HepG2 (cell line): ENCODE measurements at regions not wholly inside any gene's neighbourhood (a gene's known extent, or its start where the extent isn't known, plus 50 kb on each side); places are given as distances from the start of the nearest gene placed in this dataset.

Source experiments
- ATAC-seq: fragments of 200-7000 bp; cut with Tn5 transposase; 3 replicates; pipeline ENCODE4 v1.9.1; 2020; ENCODE audit warnings: mild to moderate bottlenecking, moderate library complexity
- BruUV-seq: library from RNA; stranded (reverse); fragments of 400-500 nt; replicated peaks from 2 replicates; lab custom pipeline; 2021; lab: Mats Ljungman, UMichigan
- CTCF ChIA-PET: fragments of 300-600 bp; formaldehyde crosslinking; extraction: SDS; loops from one replicate; lab custom pipeline; 2021; ENCODE audit warnings: low total read pairs, inconsistent platforms, low intra/inter-chr PET ratio; lab: Yijun Ruan, JAX
- POLR2A ChIA-PET: fragments of 350-600 bp; sonication (Branson Sonifier 250); formaldehyde crosslinking; loops from one replicate; lab custom pipeline; 2020; ENCODE audit warnings: antibody characterized with exemption, inconsistent platforms; lab: Yijun Ruan, JAX
- DNase-seq: peaks from one replicate; pipeline ENCODE4 v3.0.0-alpha.2; 2015; ENCODE audit warnings: low spot score
- FAIRE-seq: peaks from 3 replicates; lab custom pipeline; 2011; peaks lifted over from hg19 to GRCh38; lab: Jason Lieb, UNC
- H2AFZ ChIP-seq: one replicate; pipeline ENCODE4 v1.6.1; 2011; ENCODE audit warnings: low read length, inconsistent platforms
- H3K27ac ChIP-seq: fragments of 300-600 bp; 3 replicates; pipeline ENCODE4 v1.8.0; 2011; ENCODE audit warnings: mixed run types, mild to moderate bottlenecking, mixed read lengths, low read length, inconsistent platforms; ENCODE audit not compliant: insufficient read depth; ENCODE audit errors: extremely low read length
- H3K27me3 ChIP-seq, 2 experiments: fragments of 200-600 bp in 1 of 2; 2 replicates in 1 of 2; 3 replicates in 1 of 2; pipeline versions ENCODE4 v1.6.0 to v1.8.0; 2011; ENCODE audit warnings: low read length in 2 of 2, mild to moderate bottlenecking in 2 of 2, moderate library complexity in 2 of 2, inconsistent platforms in 1 of 2; ENCODE audit not compliant: insufficient read depth in 2 of 2, control insufficient read depth in 1 of 2
- H3K36me3 ChIP-seq, 2 experiments: fragments of 200-600 bp in 1 of 2; replicated peaks in 1 of 2; 2 replicates in 1 of 2; 3 replicates in 1 of 2; pipeline versions ENCODE4 v1.5.1 to v1.8.0; 2011; ENCODE audit warnings: low read length in 2 of 2, inconsistent platforms in 1 of 2; ENCODE audit not compliant: insufficient read depth in 2 of 2, control insufficient read depth in 1 of 2
- H3K4me1 ChIP-seq: 2 replicates; pipeline ENCODE4 v1.5.1; 2012; ENCODE audit warnings: low read length, inconsistent platforms; ENCODE audit not compliant: insufficient read depth
- H3K4me2 ChIP-seq: 2 replicates; pipeline ENCODE4 v1.6.0; 2011; ENCODE audit warnings: low read depth, low read length, inconsistent platforms
- H3K4me3 ChIP-seq, 3 experiments: fragments of 200-600 bp in 1 of 3; sonication (generic), shearing (Covaris generic) in 1 of 3; replicated peaks in 1 of 3; 2 replicates each; pipeline ENCODE4 v1.5.1; 2011 to 2016; ENCODE audit warnings: low read length in 3 of 3, inconsistent platforms in 2 of 3, low read depth in 2 of 3, mild to moderate bottlenecking in 2 of 3, control low read depth in 1 of 3, mixed read lengths in 1 of 3; ENCODE audit not compliant: insufficient read depth in 1 of 3
- H3K79me2 ChIP-seq: one replicate; pipeline ENCODE4 v1.6.1; 2011; ENCODE audit warnings: low read length, inconsistent platforms; ENCODE audit not compliant: insufficient read depth
- H3K9ac ChIP-seq: 2 replicates; pipeline ENCODE4 v1.6.0; 2011; ENCODE audit warnings: mild to moderate bottlenecking, low read depth, low read length, inconsistent platforms; ENCODE audit not compliant: insufficient read depth
- H3K9me3 ChIP-seq: 2 replicates; pipeline ENCODE4 v1.5.1; 2012; ENCODE audit warnings: mild to moderate bottlenecking, low read length
- H4K20me1 ChIP-seq: 2 replicates; pipeline ENCODE4 v1.6.0; 2011; ENCODE audit warnings: inconsistent platforms, mild to moderate bottlenecking, low read length, moderate library complexity; ENCODE audit not compliant: insufficient read depth
- ARNT ChIP-seq: fragments of 450-650 bp; IDR thresholded peaks from 2 replicates; pipeline ENCODE4 v1.6.1; 2017
- HNF4A ChIP-seq: sonication (generic); formaldehyde crosslinking; IDR thresholded peaks from 2 replicates; pipeline ENCODE4 v1.4.0; 2020; ENCODE audit warnings: missing genetic modification reagents
- HNRNPH1 ChIP-seq: fragments of 200-400 bp; formaldehyde crosslinking; optimal IDR thresholded peaks from 2 replicates; pipeline ENCODE3; 2017; ENCODE audit warnings: mild to moderate bottlenecking, low read depth, low read length
- KLF13 ChIP-seq: sonication (generic); formaldehyde crosslinking; IDR thresholded peaks from 2 replicates; pipeline ENCODE4 v1.4.0; 2020; ENCODE audit warnings: mild to moderate bottlenecking, missing genetic modification reagents
- MBD4 ChIP-seq: IDR thresholded peaks from 2 replicates; pipeline ENCODE4 v1.6.1; 2012; ENCODE audit warnings: low read length, inconsistent platforms, borderline replicate concordance
- NR1H2 ChIP-seq: sonication (generic); formaldehyde crosslinking; IDR thresholded peaks from 2 replicates; pipeline ENCODE4 v1.8.1; 2022; ENCODE audit warnings: low read depth, missing genetic modification reagents, borderline replicate concordance
- TBL1XR1 ChIP-seq: fragments of 150-350 bp; IDR thresholded peaks from 2 replicates; pipeline ENCODE4 v1.6.1; 2014; ENCODE audit warnings: borderline replicate concordance, low read length; ENCODE audit not compliant: partially characterized antibody
- XBP1 ChIP-seq: sonication (generic); formaldehyde crosslinking; IDR thresholded peaks from 2 replicates; pipeline ENCODE4 v1.5.0; 2020; ENCODE audit warnings: missing genetic modification reagents
- ZFAT ChIP-seq: sonication (generic); formaldehyde crosslinking; conservative IDR thresholded peaks from 2 replicates; pipeline ENCODE4 v1.8.1; 2023; ENCODE audit warnings: missing genetic modification reagents, inconsistent platforms
- ZNF331 ChIP-seq: sonication (generic); formaldehyde crosslinking; IDR thresholded peaks from 2 replicates; pipeline ENCODE4 v1.4.0; 2020; ENCODE audit warnings: missing genetic modification reagents
- ZNF552 ChIP-seq: sonication (generic); formaldehyde crosslinking; IDR thresholded peaks from 2 replicates; pipeline ENCODE4 v1.9.0; 2022; ENCODE audit warnings: missing genetic modification reagents, mild to moderate bottlenecking, borderline replicate concordance
- ZNF703 ChIP-seq: sonication (generic); formaldehyde crosslinking; IDR thresholded peaks from 2 replicates; pipeline ENCODE4 v1.5.1; 2020; ENCODE audit warnings: missing genetic modification reagents, mild to moderate bottlenecking, moderate library complexity, borderline replicate concordance
- ZNF746 ChIP-seq: sonication (generic); formaldehyde crosslinking; IDR thresholded peaks from 2 replicates; pipeline ENCODE4 v1.8.0; 2022; ENCODE audit warnings: mild to moderate bottlenecking, missing genetic modification reagents
- WGBS: methylation state at CpG from one replicate; pipeline ENCODE4 v1.1.6; 2017; ENCODE audit warnings: low lambda C conversion rate; 5-methylcytosine and 5-hydroxymethylcytosine counted together
- in situ Hi-C: cut with HindIII; loops from 2 replicates; pipeline ENCODE4 v1.10.0; 2017; ENCODE audit warnings: low pct_unique_long_range_greater_than_20kb; ENCODE audit not compliant: extremely low pct_ligation_motif_present
- intact Hi-C: fragments of 100-400 bp; cut with micrococcal nuclease; formaldehyde crosslinking; loops from one replicate; pipeline ENCODE4 v1.10.0; 2022; ENCODE audit not compliant: unreplicated experiment
- TF ChIP-seq, protein P1 (sequence below): sonication (generic); formaldehyde crosslinking; IDR thresholded peaks from 2 replicates; pipeline ENCODE4 v1.5.1; 2020; ENCODE audit warnings: mild to moderate bottlenecking, missing genetic modification reagents, moderate library complexity
- TF ChIP-seq, protein P2 (sequence below): sonication (generic); formaldehyde crosslinking; IDR thresholded peaks from 2 replicates; pipeline ENCODE4 v1.5.0; 2020; ENCODE audit warnings: missing genetic modification reagents
- TF ChIP-seq, protein P3 (sequence below): sonication (generic); formaldehyde crosslinking; IDR thresholded peaks from 2 replicates; pipeline ENCODE4 v1.5.0; 2020; ENCODE audit warnings: missing genetic modification reagents
- TF ChIP-seq, protein P4 (sequence below): sonication (generic); formaldehyde crosslinking; IDR thresholded peaks from 2 replicates; pipeline ENCODE4 v1.4.0; 2020; ENCODE audit warnings: missing genetic modification reagents

DNA sequence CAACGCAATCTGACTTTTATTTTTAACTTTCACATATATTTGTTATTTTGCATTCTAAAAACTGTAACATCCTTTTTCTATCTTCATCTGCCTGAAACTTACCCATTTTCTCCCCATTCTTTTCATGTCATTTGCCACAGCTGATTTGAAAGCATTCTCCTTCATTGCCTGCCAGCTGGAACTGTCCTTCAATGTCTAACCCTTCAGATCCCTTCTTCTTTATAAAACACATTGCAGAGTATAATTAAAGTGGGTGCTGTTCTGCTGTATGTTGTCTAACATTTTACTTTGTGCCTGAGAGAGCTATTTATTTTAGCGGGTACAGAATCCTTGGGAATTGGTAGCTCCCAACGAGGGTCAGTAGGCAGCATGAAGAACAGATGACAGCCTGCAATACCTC, 827.4 kb downstream of the IGSF11 start:
- ChIA-PET POLR2A (no interaction called here), CTCF (no interaction called here)
- H3K27me3 ChIP-seq, result no peaks in the 10 kb centered on the region
- no peaks in the 10 kb centered on the region for H3K36me3 ChIP-seq
- in situ Hi-C loops, result no loop called here
- 1% methylated on average over 3 of the region's 3 CpGs for whole genome bisulfite sequencing
- FAIRE-seq, result no peak
- H4K20me1 ChIP-seq, result no peaks in the 10 kb centered on the region
- peaks cover 24% of the 10 kb centered on the region for H3K9me3 ChIP-seq
- no peak overlapping the region for H3K27ac ChIP-seq
- intact Hi-C loops, result no loop called here
- TF ChIP-seq ZNF331 (CRISPR knock-in tag), result no peak
- TF ChIP-seq, protein P1, sequence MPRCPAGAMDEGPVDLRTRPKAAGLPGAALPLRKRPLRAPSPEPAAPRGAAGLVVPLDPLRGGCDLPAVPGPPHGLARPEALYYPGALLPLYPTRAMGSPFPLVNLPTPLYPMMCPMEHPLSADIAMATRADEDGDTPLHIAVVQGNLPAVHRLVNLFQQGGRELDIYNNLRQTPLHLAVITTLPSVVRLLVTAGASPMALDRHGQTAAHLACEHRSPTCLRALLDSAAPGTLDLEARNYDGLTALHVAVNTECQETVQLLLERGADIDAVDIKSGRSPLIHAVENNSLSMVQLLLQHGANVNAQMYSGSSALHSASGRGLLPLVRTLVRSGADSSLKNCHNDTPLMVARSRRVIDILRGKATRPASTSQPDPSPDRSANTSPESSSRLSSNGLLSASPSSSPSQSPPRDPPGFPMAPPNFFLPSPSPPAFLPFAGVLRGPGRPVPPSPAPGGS (CRISPR knock-in tag), result no peak
- no peak for TF ChIP-seq MBD4
- TF ChIP-seq XBP1 (CRISPR knock-in tag), result no peak
- no peak for TF ChIP-seq ZNF552 (CRISPR knock-in tag)
- TF ChIP-seq HNRNPH1, result no peak
- TF ChIP-seq TBL1XR1, result no peak
- TF ChIP-seq, protein P2, sequence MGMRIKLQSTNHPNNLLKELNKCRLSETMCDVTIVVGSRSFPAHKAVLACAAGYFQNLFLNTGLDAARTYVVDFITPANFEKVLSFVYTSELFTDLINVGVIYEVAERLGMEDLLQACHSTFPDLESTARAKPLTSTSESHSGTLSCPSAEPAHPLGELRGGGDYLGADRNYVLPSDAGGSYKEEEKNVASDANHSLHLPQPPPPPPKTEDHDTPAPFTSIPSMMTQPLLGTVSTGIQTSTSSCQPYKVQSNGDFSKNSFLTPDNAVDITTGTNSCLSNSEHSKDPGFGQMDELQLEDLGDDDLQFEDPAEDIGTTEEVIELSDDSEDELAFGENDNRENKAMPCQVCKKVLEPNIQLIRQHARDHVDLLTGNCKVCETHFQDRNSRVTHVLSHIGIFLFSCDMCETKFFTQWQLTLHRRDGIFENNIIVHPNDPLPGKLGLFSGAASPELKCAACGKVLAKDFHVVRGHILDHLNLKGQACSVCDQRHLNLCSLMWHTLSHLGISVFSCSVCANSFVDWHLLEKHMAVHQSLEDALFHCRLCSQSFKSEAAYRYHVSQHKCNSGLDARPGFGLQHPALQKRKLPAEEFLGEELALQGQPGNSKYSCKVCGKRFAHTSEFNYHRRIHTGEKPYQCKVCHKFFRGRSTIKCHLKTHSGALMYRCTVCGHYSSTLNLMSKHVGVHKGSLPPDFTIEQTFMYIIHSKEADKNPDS, result no peak
- no peak for TF ChIP-seq ZNF703 (CRISPR knock-in tag)
- TF ChIP-seq, protein P3, sequence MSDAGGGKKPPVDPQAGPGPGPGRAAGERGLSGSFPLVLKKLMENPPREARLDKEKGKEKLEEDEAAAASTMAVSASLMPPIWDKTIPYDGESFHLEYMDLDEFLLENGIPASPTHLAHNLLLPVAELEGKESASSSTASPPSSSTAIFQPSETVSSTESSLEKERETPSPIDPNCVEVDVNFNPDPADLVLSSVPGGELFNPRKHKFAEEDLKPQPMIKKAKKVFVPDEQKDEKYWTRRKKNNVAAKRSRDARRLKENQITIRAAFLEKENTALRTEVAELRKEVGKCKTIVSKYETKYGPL (CRISPR knock-in tag), result no peak
- TF ChIP-seq, protein P4, sequence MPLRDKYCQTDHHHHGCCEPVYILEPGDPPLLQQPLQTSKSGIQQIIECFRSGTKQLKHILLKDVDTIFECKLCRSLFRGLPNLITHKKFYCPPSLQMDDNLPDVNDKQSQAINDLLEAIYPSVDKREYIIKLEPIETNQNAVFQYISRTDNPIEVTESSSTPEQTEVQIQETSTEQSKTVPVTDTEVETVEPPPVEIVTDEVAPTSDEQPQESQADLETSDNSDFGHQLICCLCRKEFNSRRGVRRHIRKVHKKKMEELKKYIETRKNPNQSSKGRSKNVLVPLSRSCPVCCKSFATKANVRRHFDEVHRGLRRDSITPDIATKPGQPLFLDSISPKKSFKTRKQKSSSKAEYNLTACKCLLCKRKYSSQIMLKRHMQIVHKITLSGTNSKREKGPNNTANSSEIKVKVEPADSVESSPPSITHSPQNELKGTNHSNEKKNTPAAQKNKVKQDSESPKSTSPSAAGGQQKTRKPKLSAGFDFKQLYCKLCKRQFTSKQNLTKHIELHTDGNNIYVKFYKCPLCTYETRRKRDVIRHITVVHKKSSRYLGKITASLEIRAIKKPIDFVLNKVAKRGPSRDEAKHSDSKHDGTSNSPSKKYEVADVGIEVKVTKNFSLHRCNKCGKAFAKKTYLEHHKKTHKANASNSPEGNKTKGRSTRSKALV (CRISPR knock-in tag), result no peak
- no peak for TF ChIP-seq NR1H2
- TF ChIP-seq ZNF746 (CRISPR knock-in tag), result no peak
- no peak for TF ChIP-seq HNF4A
- no peak for TF ChIP-seq ARNT
- no peak for TF ChIP-seq KLF13 (CRISPR knock-in tag)
- TF ChIP-seq ZFAT (CRISPR knock-in tag), result no peak
- TF ChIP-seq, all 625 proteins: peak for 0
- H3K4me2 ChIP-seq, result no peak overlapping the region
- no peaks in the 10 kb centered on the region for H3K79me2 ChIP-seq
- BruUV-seq, result no TSS peak
- no peaks in the 10 kb centered on the region for H3K4me1 ChIP-seq
- no peak for ATAC-seq
- H3K4me3 ChIP-seq, result no peak overlapping the region
- H3K9ac ChIP-seq, result no peak overlapping the region
- no peak for DNase-seq
- H2AFZ ChIP-seq, result no peak overlapping the region
